H9 (cell line): ENCODE measurements at regions not wholly inside any gene's neighbourhood (a gene's known extent, or its start where the extent isn't known, plus 50 kb on each side); places are given as distances from the start of the nearest gene placed in this dataset.

ENCODE experiments used
- DNase-seq: peaks from one replicate; pipeline ENCODE4 v3.0.0-alpha.2; 2017
- H2AFZ ChIP-seq: one replicate; pipeline ENCODE4 v1.6.1; 2013; ENCODE audit warnings: mild to moderate bottlenecking, low read length, control low read depth, moderate library complexity
- H2AK5ac ChIP-seq: 2 replicates; pipeline ENCODE4 v1.6.1; 2013; ENCODE audit warnings: low read length, control low read depth, mixed read lengths; ENCODE audit not compliant: insufficient read length
- H2BK120ac ChIP-seq: one replicate; pipeline ENCODE4 v1.6.1; 2013; ENCODE audit warnings: low read depth, mild to moderate bottlenecking, low read length, control low read depth, inconsistent platforms; ENCODE audit not compliant: poor library complexity, severe bottlenecking
- H2BK12ac ChIP-seq: 2 replicates; pipeline ENCODE4 v1.6.1; 2013; ENCODE audit warnings: low read length, control low read depth, mixed read lengths, low read depth; ENCODE audit not compliant: insufficient read length
- H2BK15ac ChIP-seq: 2 replicates; pipeline ENCODE4 v1.6.1; 2013; ENCODE audit warnings: low read depth, low read length, control low read depth
- H2BK20ac ChIP-seq: one replicate; pipeline ENCODE4 v1.6.1; 2013; ENCODE audit warnings: low read depth, mild to moderate bottlenecking, low read length, control low read depth, inconsistent platforms; ENCODE audit not compliant: poor library complexity, severe bottlenecking
- H2BK5ac ChIP-seq: 2 replicates; pipeline ENCODE4 v1.6.1; 2013; ENCODE audit warnings: low read length, control low read depth, mixed read lengths; ENCODE audit not compliant: insufficient read length
- H3K14ac ChIP-seq: 2 replicates; pipeline ENCODE4 v1.6.1; 2013; ENCODE audit warnings: low read length, control low read depth; ENCODE audit not compliant: insufficient read depth
- H3K18ac ChIP-seq: 2 replicates; pipeline ENCODE4 v1.6.1; 2013; ENCODE audit warnings: low read depth, mild to moderate bottlenecking, mixed read lengths, low read length, control low read depth; ENCODE audit not compliant: insufficient read length
- H3K23ac ChIP-seq: 2 replicates; pipeline ENCODE4 v1.6.1; 2013; ENCODE audit warnings: low read length, control low read depth, mixed read lengths, low read depth; ENCODE audit not compliant: insufficient read length
- H3K23me2 ChIP-seq: 2 replicates; pipeline ENCODE4 v1.6.1; 2013; ENCODE audit warnings: low read depth, mild to moderate bottlenecking, mixed read lengths, low read length, control low read depth; ENCODE audit not compliant: insufficient read length, poor library complexity, severe bottlenecking
- H3K27ac ChIP-seq: 2 replicates; pipeline ENCODE4 v1.5.1; 2013; ENCODE audit warnings: low read length, control low read depth, mixed read lengths, low read depth; ENCODE audit not compliant: insufficient read length
- H3K27me3 ChIP-seq: 2 replicates; pipeline ENCODE4 v1.6.1; 2013; ENCODE audit warnings: low read length, control low read depth, inconsistent platforms; ENCODE audit not compliant: insufficient read depth
- H3K4ac ChIP-seq: 2 replicates; pipeline ENCODE4 v1.6.1; 2013; ENCODE audit warnings: low read depth, mild to moderate bottlenecking, control low read depth, inconsistent platforms, low read length, moderate library complexity
- H3K4me1 ChIP-seq: 2 replicates; pipeline ENCODE4 v1.6.1; 2013; ENCODE audit warnings: low read length, control low read depth, inconsistent platforms; ENCODE audit not compliant: insufficient read depth
- H3K4me2 ChIP-seq: 2 replicates; pipeline ENCODE4 v1.6.1; 2013; ENCODE audit warnings: low read length, control low read depth, mixed read lengths; ENCODE audit not compliant: insufficient read length, insufficient read depth
- H3K56ac ChIP-seq: 2 replicates; pipeline ENCODE4 v1.6.1; 2013; ENCODE audit warnings: low read depth, mild to moderate bottlenecking, mixed read lengths, low read length, control low read depth; ENCODE audit not compliant: insufficient read length
- H3K79me1 ChIP-seq: 2 replicates; pipeline ENCODE4 v1.6.1; 2013; ENCODE audit warnings: low read depth, mild to moderate bottlenecking, moderate library complexity, low read length, control low read depth, inconsistent platforms; ENCODE audit not compliant: insufficient read depth, poor library complexity, severe bottlenecking
- H3K79me2 ChIP-seq: 2 replicates; pipeline ENCODE4 v1.6.1; 2013; ENCODE audit warnings: low read length, control low read depth, inconsistent platforms; ENCODE audit not compliant: insufficient read depth
- H3K9ac ChIP-seq: 2 replicates; pipeline ENCODE4 v1.6.1; 2013; ENCODE audit warnings: low read length, control low read depth, mixed read lengths; ENCODE audit not compliant: insufficient read length; ENCODE audit errors: extremely low read depth
- H3K9me3 ChIP-seq: one replicate; pipeline ENCODE4 v1.6.1; 2013; ENCODE audit warnings: low read depth, low read length, inconsistent platforms; ENCODE audit not compliant: control insufficient read depth
- H3T11ph ChIP-seq: one replicate; pipeline ENCODE4 v1.6.1; 2013; ENCODE audit warnings: mild to moderate bottlenecking, low read length, control low read depth, inconsistent platforms
- H4K20me1 ChIP-seq: one replicate; pipeline ENCODE4 v1.6.1; 2013; ENCODE audit not compliant: control insufficient read depth, insufficient read length, insufficient read depth
- H4K5ac ChIP-seq: 2 replicates; pipeline ENCODE4 v1.6.1; 2013; ENCODE audit warnings: low read depth, mild to moderate bottlenecking, mixed read lengths, low read length, control low read depth; ENCODE audit not compliant: insufficient read length
- H4K8ac ChIP-seq: replicated peaks from 2 replicates; pipeline ENCODE4 v1.6.1; 2013; ENCODE audit warnings: low read length, control low read depth, mixed read lengths, low read depth; ENCODE audit not compliant: insufficient read length
- H4K91ac ChIP-seq: 2 replicates; pipeline ENCODE4 v1.6.1; 2013; ENCODE audit warnings: low read depth, mild to moderate bottlenecking, moderate library complexity, mixed read lengths, low read length, control low read depth; ENCODE audit not compliant: insufficient read length
- H3K27ac Mint-ChIP-seq, 3 experiments: 2 replicates in 2 of 3; 3 replicates in 1 of 3; pipeline ENCODE4 v1.8.0; 2020 to 2021; ENCODE audit warnings: mixed read lengths in 3 of 3, mild to moderate bottlenecking in 1 of 3, moderate library complexity in 1 of 3
- H3K27me3 Mint-ChIP-seq: 2 replicates; pipeline ENCODE4 v1.8.0; 2021; ENCODE audit warnings: low read depth, mild to moderate bottlenecking, moderate library complexity, mixed read lengths
- H3K36me3 Mint-ChIP-seq, 3 experiments: 2 replicates in 2 of 3; 3 replicates in 1 of 3; pipeline ENCODE4 v1.8.0; 2020 to 2021; ENCODE audit warnings: low read depth in 3 of 3, mixed read lengths in 3 of 3; ENCODE audit not compliant: insufficient read depth in 1 of 3
- H3K4me1 Mint-ChIP-seq, 2 experiments: 2 replicates each; pipeline ENCODE4 v1.8.0; 2020; ENCODE audit warnings: mixed read lengths in 2 of 2
- H3K4me3 Mint-ChIP-seq, 2 experiments: 2 replicates in 1 of 2; 3 replicates in 1 of 2; pipeline ENCODE4 v1.8.0; 2020 to 2021; ENCODE audit warnings: mild to moderate bottlenecking in 2 of 2, mixed read lengths in 2 of 2, moderate library complexity in 1 of 2
- H3K9me3 Mint-ChIP-seq, 2 experiments: 2 replicates in 1 of 2; 3 replicates in 1 of 2; pipeline ENCODE4 v1.8.0; 2020; ENCODE audit warnings: mild to moderate bottlenecking in 2 of 2, mixed read lengths in 2 of 2, moderate library complexity in 1 of 2
- WGBS: extraction: QIAGEN DNeasy Blood & Tissue Kit; methylation state at CpG from one replicate; pipeline ENCODE4 v1.1.7; 2013; ENCODE audit warnings: missing lambda C conversion rate, low lambda C conversion rate, mixed read lengths; ENCODE audit not compliant: insufficient read length; ENCODE audit errors: extremely low coverage; 5-methylcytosine and 5-hydroxymethylcytosine counted together
- TF ChIP-seq, protein P1 (sequence below): fragments of 200-600 bp; sonication (generic); conservative IDR thresholded peaks from 3 replicates; pipeline ENCODE4 v1.8.0; 2021; ENCODE audit warnings: antibody characterized with exemption, mild to moderate bottlenecking

DNA sequence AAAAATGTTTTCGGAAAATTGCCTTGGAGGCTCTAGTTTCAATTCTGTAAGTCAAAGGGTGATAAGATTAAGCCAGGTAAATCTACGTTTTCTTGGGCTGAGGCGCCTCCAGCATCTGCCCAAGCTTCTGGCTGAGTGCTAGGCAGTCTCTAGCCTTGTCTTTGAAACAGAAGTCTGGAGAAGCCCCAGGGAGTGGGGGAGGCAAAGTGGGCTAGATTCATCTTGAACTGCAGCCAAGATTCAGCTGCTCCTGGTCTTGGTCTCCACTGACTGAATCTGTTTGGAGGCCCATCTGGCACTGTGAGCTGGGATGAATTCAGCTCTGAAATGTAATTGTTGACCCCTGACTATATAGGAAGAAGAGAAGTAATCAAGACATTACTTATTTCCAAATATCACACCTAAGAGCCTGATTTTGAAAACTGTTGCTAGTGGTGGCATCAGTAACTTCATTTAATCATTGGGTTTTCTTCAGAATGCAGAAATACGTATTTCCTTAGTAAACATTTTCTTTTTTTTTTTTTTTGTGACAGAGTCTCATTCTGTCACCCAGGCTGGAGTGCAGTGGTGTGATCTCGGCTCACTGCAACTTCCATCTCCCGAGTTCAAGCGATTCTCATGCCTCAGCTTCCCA is 187.3 kb upstream of the LEF1 start:
- TF ChIP-seq, protein P1, sequence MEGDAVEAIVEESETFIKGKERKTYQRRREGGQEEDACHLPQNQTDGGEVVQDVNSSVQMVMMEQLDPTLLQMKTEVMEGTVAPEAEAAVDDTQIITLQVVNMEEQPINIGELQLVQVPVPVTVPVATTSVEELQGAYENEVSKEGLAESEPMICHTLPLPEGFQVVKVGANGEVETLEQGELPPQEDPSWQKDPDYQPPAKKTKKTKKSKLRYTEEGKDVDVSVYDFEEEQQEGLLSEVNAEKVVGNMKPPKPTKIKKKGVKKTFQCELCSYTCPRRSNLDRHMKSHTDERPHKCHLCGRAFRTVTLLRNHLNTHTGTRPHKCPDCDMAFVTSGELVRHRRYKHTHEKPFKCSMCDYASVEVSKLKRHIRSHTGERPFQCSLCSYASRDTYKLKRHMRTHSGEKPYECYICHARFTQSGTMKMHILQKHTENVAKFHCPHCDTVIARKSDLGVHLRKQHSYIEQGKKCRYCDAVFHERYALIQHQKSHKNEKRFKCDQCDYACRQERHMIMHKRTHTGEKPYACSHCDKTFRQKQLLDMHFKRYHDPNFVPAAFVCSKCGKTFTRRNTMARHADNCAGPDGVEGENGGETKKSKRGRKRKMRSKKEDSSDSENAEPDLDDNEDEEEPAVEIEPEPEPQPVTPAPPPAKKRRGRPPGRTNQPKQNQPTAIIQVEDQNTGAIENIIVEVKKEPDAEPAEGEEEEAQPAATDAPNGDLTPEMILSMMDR, result no peak
- Histone ChIP-seq H3K9me3 (no peaks in the 10 kb centered on the region), H4K20me1 (no peaks in the 10 kb centered on the region), H3K4me1 (no peaks in the 10 kb centered on the region; the same call in 1 of the 2 replicates), H3K4me2 (no peak overlapping the region), H3K9ac (no peak overlapping the region), H2BK20ac (no peak overlapping the region), H3K4ac (no peak overlapping the region), H2BK15ac (no peak overlapping the region), H4K5ac (no peak overlapping the region), H2AFZ (no peak overlapping the region), H3K23ac (no peak overlapping the region), H3K23me2 (no peaks in the 10 kb centered on the region), H3K18ac (no peak overlapping the region), H3K14ac (no peak overlapping the region), H3K79me1 (no peaks in the 10 kb centered on the region), H2AK5ac (no peak overlapping the region), H4K91ac (no peak overlapping the region), H2BK5ac (no peak overlapping the region), H2BK120ac (no peak overlapping the region), H3K79me2 (no peaks in the 10 kb centered on the region), H2BK12ac (no peak overlapping the region), H3T11ph (no peak overlapping the region), H4K8ac (no peak overlapping the region), H3K27me3 (no peaks in the 10 kb centered on the region), H3K56ac (no peak overlapping the region), H3K27ac (no peak overlapping the region)
- H3K36me3 Mint-ChIP-seq, result no peaks in the 10 kb centered on the region
- no peak overlapping the region for H3K4me3 Mint-ChIP-seq
- no peak overlapping the region; a peak in 1 of 7 replicates for H3K27ac Mint-ChIP-seq
- WGBS, result no CpG with 5 or more reads among the region's 7 CpGs
- H3K4me1 Mint-ChIP-seq, result peaks cover 10 to 11% of the 10 kb centered on the region in 2 experiments; a peak in 3 of 4 replicates
- no peak for DNase-seq
- peaks cover 2% of the 10 kb centered on the region; the same call in 1 of the 2 replicates for H3K27me3 Mint-ChIP-seq
- H3K9me3 Mint-ChIP-seq, result no peaks in the 10 kb centered on the region
